ENCODE measurements at regions not wholly inside any gene's neighbourhood (a gene's known extent, or its start where the extent isn't known, plus 50 kb on each side); places are given as distances from the start of the nearest gene placed in this dataset.

GRCh38 chr10:81728692-81729091 lies 146.3 kb upstream of the NRG3 start:
- TF ChIP-seq POLR2A (IDR thresholded peaks at IDR 0.05; ENCODE audit: low read depth, low read length) (no peak), POLR2AphosphoS5 (IDR thresholded peaks at IDR 0.05; ENCODE audit: low read depth, low read length) (no peak), TAF1 (IDR thresholded peaks at IDR 0.05; ENCODE audit: low read depth, low read length) (no peak), SPI1 (IDR thresholded peaks at IDR 0.05; ENCODE audit: low read depth, low read length) (no peak)

Measured in GM12891 (cell line).